ENCODE measurements at regions not wholly inside any gene's neighbourhood (a gene's known extent, or its start where the extent isn't known, plus 50 kb on each side); places are given as distances from the start of the nearest gene placed in this dataset.

- no peak for DNase-seq
Measured at GRCh38 chr22:48981371-48982061, 846.2 kb downstream of the BRD1 start.

GRCh38 chr22:48980918-48981317 is 846.8 kb downstream of the BRD1 start:
- no peak for DNase-seq

GRCh38 chr22:48980409-48980808 is 847.3 kb downstream of the BRD1 start:
- no peak for DNase-seq

GRCh38 chr22:48979482-48979881 is 848.2 kb downstream of the BRD1 start:
- no peak for DNase-seq

- no peak for DNase-seq
Measured at GRCh38 chr22:48976556-48977535, 850.8 kb downstream of the BRD1 start.

- no peak for DNase-seq
Measured at GRCh38 chr22:48975886-48976285, 851.8 kb downstream of the BRD1 start.

GRCh38 chr22:48975316-48975741 is 852.3 kb downstream of the BRD1 start:
- no peak for DNase-seq

GRCh38 chr22:48974443-48975315 is 853.0 kb downstream of the BRD1 start:
- DNase-seq, result no peak

- no peak for DNase-seq
Measured at GRCh38 chr22:48973694-48974041, 854.0 kb downstream of the BRD1 start.

- no peak for DNase-seq
Measured at GRCh38 chr22:48972979-48973693, 854.5 kb downstream of the BRD1 start.

- DNase-seq, result no peak
Measured at GRCh38 chr22:48968201-48968959, 859.3 kb downstream of the BRD1 start.

GRCh38 chr22:48963405-48963804 is 864.3 kb downstream of the BRD1 start:
- DNase-seq, result no peak

GRCh38 chr22:48961705-48962104 is 866.0 kb downstream of the BRD1 start:
- no peak for DNase-seq

GRCh38 chr22:48960980-48961660 is 866.6 kb downstream of the BRD1 start:
- DNase-seq, result no peak

GRCh38 chr22:48960576-48960975 is 867.1 kb downstream of the BRD1 start:
- no peak for DNase-seq

GRCh38 chr22:48959496-48959895 is 868.2 kb downstream of the BRD1 start:
- DNase-seq, result no peak

- DNase-seq, result no peak
Measured at GRCh38 chr22:48957987-48958321, 869.7 kb downstream of the BRD1 start.

- no peak for DNase-seq
Measured at GRCh38 chr22:48957311-48957986, 870.2 kb downstream of the BRD1 start.

- DNase-seq, result no peak
Measured at GRCh38 chr22:48955351-48956311, 872.0 kb downstream of the BRD1 start.
